Esophagus (tissue), 2 donors: ENCODE measurements at regions not wholly inside any gene's neighbourhood (a gene's known extent, or its start where the extent isn't known, plus 50 kb on each side); places are given as distances from the start of the nearest gene placed in this dataset.

ENCODE experiments used
- H3K27ac ChIP-seq, 2 donors: one replicate each; pipeline ENCODE4 v1.5.1; 2013; ENCODE audit warnings: low read depth in 2 of 2, mild to moderate bottlenecking in 2 of 2, inconsistent platforms in 1 of 2, low read length in 1 of 2, moderate library complexity in 1 of 2
- H3K27me3 ChIP-seq, 2 donors: one replicate each; pipeline ENCODE4 v1.6.1; 2013; ENCODE audit warnings: low read length in 2 of 2, control low read depth in 1 of 2, mild to moderate bottlenecking in 1 of 2; ENCODE audit not compliant: insufficient read depth in 2 of 2, control insufficient read depth in 1 of 2
- H3K36me3 ChIP-seq, 2 donors: one replicate each; pipeline ENCODE4 v1.6.1; 2013; ENCODE audit warnings: low read length in 1 of 2; ENCODE audit not compliant: control insufficient read depth in 2 of 2, insufficient read depth in 2 of 2
- H3K4me1 ChIP-seq, 2 donors: one replicate each; pipeline ENCODE4 v1.6.1; 2013; ENCODE audit warnings: low read length in 1 of 2; ENCODE audit not compliant: control insufficient read depth in 2 of 2, insufficient read depth in 2 of 2
- H3K4me3 ChIP-seq, 2 donors: one replicate each; pipeline ENCODE4 v1.5.1; 2013; ENCODE audit warnings: low read length in 2 of 2, mild to moderate bottlenecking in 2 of 2, low read depth in 1 of 2, moderate library complexity in 1 of 2
- H3K9me3 ChIP-seq, 2 donors: one replicate each; pipeline ENCODE4 v1.6.1; 2013; ENCODE audit warnings: mild to moderate bottlenecking in 2 of 2, low read depth in 1 of 2, low read length in 1 of 2, moderate library complexity in 1 of 2; ENCODE audit not compliant: control insufficient read depth in 2 of 2, insufficient read depth in 1 of 2
- WGBS, 2 donors: extraction: QIAGEN DNeasy Blood & Tissue Kit; methylation state at CpG; one replicate each; pipeline ENCODE4 v1.1.7; 2013; 5-methylcytosine and 5-hydroxymethylcytosine counted together
- donor health status: healthy with polysubstance abuse.
- donor health status: Bipolar disorder and iron deficiency.

DNA sequence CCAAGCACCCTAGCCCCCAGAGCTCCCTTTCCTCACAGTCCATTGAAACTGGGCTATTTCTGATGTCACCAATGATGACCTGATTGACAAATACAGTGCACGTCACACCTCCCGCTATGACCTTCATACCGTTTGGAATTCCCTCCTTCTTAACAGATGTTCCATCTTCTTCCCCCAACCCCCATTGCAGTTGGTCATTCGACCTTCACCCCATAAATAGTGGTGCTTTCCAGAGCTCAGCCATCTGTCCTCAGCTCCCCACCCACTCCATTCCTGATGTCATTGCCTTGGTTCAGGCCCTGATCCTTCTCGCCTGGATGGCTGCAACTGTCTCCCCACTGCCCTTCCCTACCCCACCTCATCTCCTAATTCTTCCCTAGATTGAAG is 198.5 kb downstream of the SOD2 start:
- no peaks in the 10 kb centered on the region for H3K9me3 ChIP-seq
- H3K27ac ChIP-seq = no peak overlapping the region
- no peak overlapping the region for H3K4me3 ChIP-seq
- H3K4me1 ChIP-seq = peaks cover 0 to 3% of the 10 kb centered on the region in 2 donors
- WGBS, 2 donors = 70 to 77% methylated on average over 5 of the region's 5 CpGs
- no peaks in the 10 kb centered on the region for H3K36me3 ChIP-seq
- H3K27me3 ChIP-seq = no peaks in the 10 kb centered on the region

DNA sequence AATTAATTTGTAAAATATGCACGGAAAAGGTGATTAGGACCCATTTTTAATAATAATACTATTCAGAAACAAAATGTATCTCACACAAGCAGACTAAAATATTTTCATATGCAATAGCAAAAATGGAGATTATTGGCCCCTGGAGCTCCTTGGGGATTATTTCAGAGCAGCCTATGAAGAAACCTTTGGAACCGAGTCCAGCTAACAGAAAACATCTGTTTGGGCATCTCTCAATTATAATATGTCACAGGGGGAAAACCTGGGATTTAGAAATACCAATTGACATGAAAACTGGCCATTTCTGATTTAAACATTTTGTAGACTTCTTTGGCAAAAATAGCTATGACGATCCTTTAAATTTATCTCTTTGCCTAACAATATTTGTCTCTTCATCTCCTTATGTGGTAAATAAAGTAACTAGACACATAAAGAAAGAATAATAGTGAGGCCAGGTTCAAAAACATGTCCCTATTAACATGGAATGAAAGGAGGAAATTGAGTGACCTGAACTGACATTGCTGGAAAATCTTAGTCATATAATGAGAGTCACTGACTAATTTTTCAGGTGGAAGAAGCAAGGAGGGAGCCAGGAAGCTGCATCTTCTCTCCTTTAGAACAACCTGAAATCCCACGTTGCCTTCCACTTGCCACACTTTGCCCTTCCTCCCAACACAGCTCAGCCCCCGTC is 199.0 kb downstream of the SOD2 start:
- H3K27me3 ChIP-seq = no peaks in the 10 kb centered on the region
- no peak overlapping the region for H3K4me3 ChIP-seq
- no peaks in the 10 kb centered on the region for H3K36me3 ChIP-seq
- no peak overlapping the region for H3K27ac ChIP-seq
- peaks cover 0 to 3% of the 10 kb centered on the region in 2 donors for H3K4me1 ChIP-seq
- H3K9me3 ChIP-seq = no peaks in the 10 kb centered on the region
- WGBS, 2 donors = 78 to 85% methylated on average over 5 of the region's 5 CpGs

GRCh38 chr6:159493231-159493897 is 199.7 kb downstream of the SOD2 start:
- Histone ChIP-seq H3K4me1 (peaks cover 0 to 3% of the 10 kb centered on the region in 2 donors), H3K27ac (no peak overlapping the region), H3K27me3 (no peaks in the 10 kb centered on the region), H3K4me3 (no peak overlapping the region), H3K9me3 (no peaks in the 10 kb centered on the region), H3K36me3 (no peaks in the 10 kb centered on the region)
- WGBS, 2 donors = 86 to 87% methylated on average over 15 of the region's 15 CpGs

- Histone ChIP-seq H3K4me3 (no peak overlapping the region), H3K27ac (no peak overlapping the region), H3K4me1 (peaks cover 0 to 3% of the 10 kb centered on the region in 2 donors), H3K36me3 (no peaks in the 10 kb centered on the region), H3K27me3 (no peaks in the 10 kb centered on the region), H3K9me3 (no peaks in the 10 kb centered on the region)
- 27 to 28% methylated on average over 6 of the region's 6 CpGs for WGBS, 2 donors
These were observed 202.6 kb downstream of the SOD2 start for GRCh38 chr6:159490298-159490937.

- Histone ChIP-seq H3K4me1 (peaks cover 0 to 3% of the 10 kb centered on the region in 2 donors), H3K27me3 (no peaks in the 10 kb centered on the region), H3K36me3 (no peaks in the 10 kb centered on the region), H3K4me3 (no peak overlapping the region), H3K27ac (no peak overlapping the region), H3K9me3 (no peaks in the 10 kb centered on the region)
- WGBS, 2 donors = 50 to 63% methylated on average over 2 of the region's 2 CpGs
These were observed 205.4 kb downstream of the SOD2 start for GRCh38 chr6:159487636-159488035.

DNA sequence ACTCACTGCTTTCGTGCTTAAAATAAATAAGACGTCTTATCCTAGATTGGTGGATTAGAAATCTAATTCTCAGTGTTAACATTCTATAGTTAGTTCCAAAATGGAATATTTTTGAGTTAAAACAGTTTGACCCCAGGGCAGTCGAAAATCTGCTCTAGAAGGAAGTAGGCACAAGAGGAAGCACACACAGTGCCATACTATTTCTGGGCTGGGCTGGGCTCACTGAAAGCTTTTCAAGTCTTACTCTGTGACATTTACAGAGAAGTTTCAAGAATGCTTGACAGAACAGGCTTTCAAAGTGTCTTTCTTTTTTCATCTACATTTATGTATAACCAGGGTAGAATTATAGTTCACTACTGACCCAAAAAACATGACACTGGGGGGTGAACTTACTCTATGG is 209.8 kb downstream of the SOD2 start:
- Histone ChIP-seq H3K27me3 (peaks cover 0 to 2% of the 10 kb centered on the region in 2 donors), H3K4me1 (no peaks in the 10 kb centered on the region), H3K4me3 (no peak overlapping the region), H3K9me3 (no peaks in the 10 kb centered on the region), H3K27ac (no peak overlapping the region), H3K36me3 (no peaks in the 10 kb centered on the region)
- 63 to 65% methylated on average over 3 of the region's 3 CpGs for WGBS, 2 donors

- Histone ChIP-seq H3K36me3 (no peaks in the 10 kb centered on the region), H3K4me3 (no peak overlapping the region), H3K9me3 (no peaks in the 10 kb centered on the region), H3K27ac (no peak overlapping the region), H3K4me1 (no peaks in the 10 kb centered on the region), H3K27me3 (peaks cover 0 to 2% of the 10 kb centered on the region in 2 donors)
- 68 to 81% methylated on average over 1 of the region's 1 CpG for WGBS, 2 donors
These were observed 211.1 kb downstream of the SOD2 start for GRCh38 chr6:159481897-159482296.

DNA sequence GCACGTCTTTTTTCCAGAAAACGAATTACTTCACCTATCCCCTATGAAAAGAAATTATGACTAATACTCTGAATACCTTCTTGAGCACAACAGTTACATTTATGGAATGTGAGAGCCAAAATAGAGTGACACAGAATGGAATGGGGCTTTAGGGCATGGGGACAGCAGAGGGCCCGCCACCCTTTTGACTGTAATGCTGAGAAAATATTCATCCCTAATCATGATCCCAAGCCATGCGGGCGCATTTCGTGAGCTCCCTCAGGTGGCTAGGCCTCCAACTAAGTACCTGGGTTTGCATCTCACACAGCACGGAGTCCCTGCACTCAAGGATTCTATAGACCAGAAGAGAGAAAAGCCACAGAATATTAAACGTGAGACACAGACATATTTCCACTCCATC is 212.6 kb downstream of the SOD2 start:
- Histone ChIP-seq H3K27me3 (peaks cover 0 to 2% of the 10 kb centered on the region in 2 donors), H3K9me3 (no peaks in the 10 kb centered on the region), H3K4me1 (no peaks in the 10 kb centered on the region), H3K4me3 (no peak overlapping the region), H3K27ac (no peak overlapping the region), H3K36me3 (no peaks in the 10 kb centered on the region)
- 79 to 90% methylated on average over 8 of the region's 8 CpGs for WGBS, 2 donors

DNA sequence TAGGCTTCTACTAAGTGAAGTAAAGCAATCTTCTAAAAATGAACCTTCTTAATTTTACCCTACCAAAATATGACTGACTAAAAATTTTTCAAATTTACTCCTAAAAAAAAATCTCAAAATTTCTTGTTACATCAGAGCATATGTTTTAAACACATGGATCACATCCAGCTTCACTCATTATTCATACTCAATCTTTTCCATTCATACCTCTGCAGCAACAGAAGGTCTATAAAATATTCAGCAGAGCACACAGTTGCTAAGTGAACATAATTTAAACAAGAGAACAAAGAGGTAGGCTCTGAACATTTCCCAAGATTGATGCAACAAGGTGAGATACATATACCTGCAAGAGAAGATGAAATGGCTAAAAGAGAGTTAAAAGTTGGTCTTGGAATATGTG is 213.9 kb downstream of the SOD2 start:
- Histone ChIP-seq H3K27ac (no peak overlapping the region), H3K27me3 (peaks cover 0 to 2% of the 10 kb centered on the region in 2 donors), H3K4me3 (no peak overlapping the region), H3K4me1 (no peaks in the 10 kb centered on the region), H3K9me3 (no peaks in the 10 kb centered on the region), H3K36me3 (no peaks in the 10 kb centered on the region)
